ENCODE measurements at regions not wholly inside any gene's neighbourhood (a gene's known extent, or its start where the extent isn't known, plus 50 kb on each side); places are given as distances from the start of the nearest gene placed in this dataset.

GRCh38 chr16:77059446-77059845 lies 131.5 kb upstream of the MON1B start:
- ATAC-seq, result no peak
- no peak for TF ChIP-seq ZC3H10 (CRISPR knock-in tag; IDR thresholded peaks at IDR 0.05)
- TF ChIP-seq ESRRG (CRISPR knock-in tag; IDR thresholded peaks at IDR 0.05), result no peak
- TF ChIP-seq PPARA (CRISPR knock-in tag; IDR thresholded peaks at IDR 0.05; ENCODE audit: borderline replicate concordance), result no peak
- TF ChIP-seq SNAI2 (CRISPR knock-in tag; IDR thresholded peaks at IDR 0.05), result no peak
- no peak for TF ChIP-seq ZNF8 (CRISPR knock-in tag; IDR thresholded peaks at IDR 0.05)
- TF ChIP-seq PATZ1 (CRISPR knock-in tag; IDR thresholded peaks at IDR 0.05; ENCODE audit: borderline replicate concordance), result no peak
- no peak for TF ChIP-seq CSDC2 (CRISPR knock-in tag; IDR thresholded peaks at IDR 0.05)
- TF ChIP-seq TCF4 (CRISPR knock-in tag; IDR thresholded peaks at IDR 0.05; ENCODE audit: borderline replicate concordance), result no peak
- TF ChIP-seq, protein P1, sequence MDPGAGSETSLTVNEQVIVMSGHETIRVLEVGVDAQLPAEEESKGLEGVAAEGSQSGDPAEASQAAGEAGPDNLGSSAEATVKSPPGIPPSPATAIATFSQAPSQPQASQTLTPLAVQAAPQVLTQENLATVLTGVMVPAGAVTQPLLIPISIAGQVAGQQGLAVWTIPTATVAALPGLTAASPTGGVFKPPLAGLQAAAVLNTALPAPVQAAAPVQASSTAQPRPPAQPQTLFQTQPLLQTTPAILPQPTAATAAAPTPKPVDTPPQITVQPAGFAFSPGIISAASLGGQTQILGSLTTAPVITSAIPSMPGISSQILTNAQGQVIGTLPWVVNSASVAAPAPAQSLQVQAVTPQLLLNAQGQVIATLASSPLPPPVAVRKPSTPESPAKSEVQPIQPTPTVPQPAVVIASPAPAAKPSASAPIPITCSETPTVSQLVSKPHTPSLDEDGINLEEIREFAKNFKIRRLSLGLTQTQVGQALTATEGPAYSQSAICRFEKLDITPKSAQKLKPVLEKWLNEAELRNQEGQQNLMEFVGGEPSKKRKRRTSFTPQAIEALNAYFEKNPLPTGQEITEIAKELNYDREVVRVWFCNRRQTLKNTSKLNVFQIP (CRISPR knock-in tag; IDR thresholded peaks at IDR 0.05; ENCODE audit: borderline replicate concordance, low read depth), result no peak
- TF ChIP-seq ARNTL (CRISPR knock-in tag; IDR thresholded peaks at IDR 0.05; ENCODE audit: borderline replicate concordance, low read depth), result no peak
- TF ChIP-seq CREB5 (CRISPR knock-in tag; IDR thresholded peaks at IDR 0.05; ENCODE audit: low read depth), result no peak
- TF ChIP-seq ZNF70 (CRISPR knock-in tag; IDR thresholded peaks at IDR 0.05), result no peak
- no peak for TF ChIP-seq TOX (CRISPR knock-in tag; IDR thresholded peaks at IDR 0.05; ENCODE audit: borderline replicate concordance)
- no peak for TF ChIP-seq ISL1 (CRISPR knock-in tag; IDR thresholded peaks at IDR 0.05)

GRCh38 chr16:77060614-77061013 lies 130.4 kb upstream of the MON1B start:
- no peak for ATAC-seq
- no peak for TF ChIP-seq ZC3H10 (CRISPR knock-in tag; IDR thresholded peaks at IDR 0.05)
- TF ChIP-seq ZNF565 (CRISPR knock-in tag; conservative IDR thresholded peaks at IDR 0.05; ENCODE audit: low read depth), result no peak
- no peak for TF ChIP-seq CSRNP3 (CRISPR knock-in tag; IDR thresholded peaks at IDR 0.05)
- no peak for TF ChIP-seq CSDC2 (CRISPR knock-in tag; IDR thresholded peaks at IDR 0.05)
- TF ChIP-seq TOX (CRISPR knock-in tag; IDR thresholded peaks at IDR 0.05; ENCODE audit: borderline replicate concordance), result no peak
- no peak for TF ChIP-seq PATZ1 (CRISPR knock-in tag; IDR thresholded peaks at IDR 0.05; ENCODE audit: borderline replicate concordance)
- no peak for TF ChIP-seq OSR1 (CRISPR knock-in tag; IDR thresholded peaks at IDR 0.05)
- TF ChIP-seq TSHZ2 (CRISPR knock-in tag; IDR thresholded peaks at IDR 0.05), result no peak
- TF ChIP-seq SNAI2 (CRISPR knock-in tag; IDR thresholded peaks at IDR 0.05), result no peak
- TF ChIP-seq ESRRG (CRISPR knock-in tag; IDR thresholded peaks at IDR 0.05), result no peak
- no peak for TF ChIP-seq ZFP30 (CRISPR knock-in tag; IDR thresholded peaks at IDR 0.05)
- TF ChIP-seq, protein P1 (CRISPR knock-in tag; IDR thresholded peaks at IDR 0.05; ENCODE audit: borderline replicate concordance, low read depth), result no peak
- TF ChIP-seq ISL1 (CRISPR knock-in tag; IDR thresholded peaks at IDR 0.05), result no peak
- TF ChIP-seq GLIS3 (CRISPR knock-in tag; IDR thresholded peaks at IDR 0.05), result no peak
- no peak for TF ChIP-seq ARNTL (CRISPR knock-in tag; IDR thresholded peaks at IDR 0.05; ENCODE audit: borderline replicate concordance, low read depth)
- TF ChIP-seq CREB5 (CRISPR knock-in tag; IDR thresholded peaks at IDR 0.05; ENCODE audit: low read depth), result no peak
- no peak for TF ChIP-seq BACH2 (CRISPR knock-in tag; IDR thresholded peaks at IDR 0.05; ENCODE audit: borderline replicate concordance)
- no peak for TF ChIP-seq PPARA (CRISPR knock-in tag; IDR thresholded peaks at IDR 0.05; ENCODE audit: borderline replicate concordance)
- no peak for TF ChIP-seq ZNF70 (CRISPR knock-in tag; IDR thresholded peaks at IDR 0.05)
- TF ChIP-seq RARB (CRISPR knock-in tag; IDR thresholded peaks at IDR 0.05), result no peak

Data from SK-N-SH treated with all-trans-retinoic acid at 6 μM for 48 hours (cell line).